WERI-Rb-1 (cell line): ENCODE measurements at regions not wholly inside any gene's neighbourhood (a gene's known extent, or its start where the extent isn't known, plus 50 kb on each side); places are given as distances from the start of the nearest gene placed in this dataset.
"Not testable (repeated sequence)": the region's sequence is repeated elsewhere in the genome, so short reads cannot be mapped to it uniquely, and the experiment has no call there.

Experiments used
- DNase-seq: peaks from one replicate; pipeline ENCODE4 v3.0.0-alpha.2; 2020
- H3K27ac ChIP-seq: fragments of 250-450 bp; sonication (Bioruptor Pico); 2 replicates; pipeline ENCODE4 v1.5.1; 2020; ENCODE audit warnings: mild to moderate bottlenecking, moderate library complexity
- H3K27me3 ChIP-seq: fragments of 250-450 bp; sonication (Bioruptor Pico); 2 replicates; pipeline ENCODE4 v1.5.1; 2021; ENCODE audit warnings: mild to moderate bottlenecking, low read depth, moderate library complexity; ENCODE audit not compliant: insufficient read depth, severe bottlenecking
- H3K36me3 ChIP-seq: fragments of 250-450 bp; sonication (Bioruptor Pico); 2 replicates; pipeline ENCODE4 v1.5.1; 2020; ENCODE audit warnings: mild to moderate bottlenecking, moderate library complexity
- H3K4me3 ChIP-seq: 2 replicates; pipeline ENCODE4 v1.5.1; 2011; ENCODE audit warnings: low read depth, mild to moderate bottlenecking, control low read depth, low read length
- H3K9me3 ChIP-seq: fragments of 250-450 bp; sonication (Bioruptor Pico); 2 replicates; pipeline ENCODE4 v1.5.1; 2021; ENCODE audit warnings: mild to moderate bottlenecking, moderate library complexity; ENCODE audit not compliant: severe bottlenecking
- CTCF ChIP-seq: IDR thresholded peaks from 2 replicates; pipeline ENCODE4 v1.5.1; 2011; ENCODE audit warnings: low read depth, mild to moderate bottlenecking, control low read depth, inconsistent platforms, low read length

- no peak for TF ChIP-seq CTCF
- no peak for DNase-seq
- Histone ChIP-seq H3K27ac (no peak overlapping the region), H3K9me3 (peaks cover 3% of the 10 kb centered on the region), H3K27me3 (peaks cover 7% of the 10 kb centered on the region), H3K4me3 (no peak overlapping the region), H3K36me3 (no peaks in the 10 kb centered on the region)
These were observed 93.3 kb upstream of the ZNF267 start for GRCh38 chr16:31780342-31780741.

GRCh38 chr16:31785126-31785525, 88.5 kb upstream of the ZNF267 start:
- Histone ChIP-seq H3K9me3 (peaks cover 3% of the 10 kb centered on the region), H3K36me3 (no peaks in the 10 kb centered on the region)

GRCh38 chr16:31807086-31807485, 66.5 kb upstream of the ZNF267 start:
- no peak overlapping the region for H3K27ac ChIP-seq
- H3K4me3 ChIP-seq: no peak overlapping the region
- H3K9me3 ChIP-seq: no peaks in the 10 kb centered on the region
- no peaks in the 10 kb centered on the region for H3K36me3 ChIP-seq
- TF ChIP-seq CTCF: no peak
- H3K27me3 ChIP-seq: peaks cover 37% of the 10 kb centered on the region
- no peak for DNase-seq

More at GRCh38 chr16:31785126-31785525, 88.5 kb upstream of the ZNF267 start:
- no peak overlapping the region for H3K27ac ChIP-seq
- H3K4me3 ChIP-seq: no peak overlapping the region
- no peak for TF ChIP-seq CTCF
- no peak for DNase-seq
- peaks cover 19% of the 10 kb centered on the region for H3K27me3 ChIP-seq

GRCh38 chr16:31810863-31811262, 62.7 kb upstream of the ZNF267 start:
- no peak for TF ChIP-seq CTCF
- Histone ChIP-seq H3K36me3 (no peaks in the 10 kb centered on the region), H3K27me3 (peaks cover 61% of the 10 kb centered on the region), H3K4me3 (no peak overlapping the region), H3K9me3 (no peaks in the 10 kb centered on the region), H3K27ac (no peak overlapping the region)
- no peak for DNase-seq

- not testable (repeated sequence) for DNase-seq, H3K27ac ChIP-seq, H3K4me3 ChIP-seq, H3K36me3 ChIP-seq, H3K9me3 ChIP-seq
- peaks cover 73% of the 10 kb centered on the region for H3K27me3 ChIP-seq
These were observed 57.5 kb upstream of the ZNF267 start for GRCh38 chr16:31816141-31816540.

- no peak for DNase-seq
- Histone ChIP-seq H3K27me3 (peaks cover 79% of the 10 kb centered on the region), H3K4me3 (no peak overlapping the region), H3K36me3 (no peaks in the 10 kb centered on the region), H3K9me3 (peaks cover 7% of the 10 kb centered on the region), H3K27ac (no peak overlapping the region)
- no peak for TF ChIP-seq CTCF
These were observed 54.2 kb upstream of the ZNF267 start for GRCh38 chr16:31819386-31819785.
